B cell (primary cell): ENCODE measurements at regions not wholly inside any gene's neighbourhood (a gene's known extent, or its start where the extent isn't known, plus 50 kb on each side); places are given as distances from the start of the nearest gene placed in this dataset.

ENCODE experiments used
- ATAC-seq: fragments of 200-7000 bp; cut with Tn5 transposase; one replicate; pipeline ENCODE4 v1.10.0; 2021; ENCODE audit warnings: low read depth, mild to moderate bottlenecking, moderate number of reproducible peaks, moderate library complexity
- CTCF ChIA-PET: fragments of 350-600 bp; sonication (Branson Sonifier 250); formaldehyde crosslinking; loops from one replicate; lab custom pipeline; 2021; ENCODE audit warnings: antibody characterized with exemption, inconsistent platforms; lab: Charles Lee
- POLR2A ChIA-PET: fragments of 350-600 bp; sonication (Branson Sonifier 250); formaldehyde crosslinking; loops from one replicate; lab custom pipeline; 2021; ENCODE audit warnings: antibody characterized with exemption; lab: Charles Lee
- DNase-seq: peaks from one replicate; pipeline ENCODE4 v3.0.0; 2013
- H2AFZ ChIP-seq: 2 replicates; pipeline ENCODE4 v1.6.1; 2012; ENCODE audit warnings: mild to moderate bottlenecking, low read depth, low read length; ENCODE audit not compliant: insufficient read depth, poor library complexity, severe bottlenecking
- H3K27ac ChIP-seq, 2 donors: 1 replicate in 1 of 2; 2 replicates in 1 of 2; pipeline ENCODE4 v1.5.1; 2012 to 2013; ENCODE audit warnings: low read length in 2 of 2, mild to moderate bottlenecking in 2 of 2, moderate library complexity in 1 of 2
- H3K27me3 ChIP-seq, 4 experiments: fragments of 200-600 bp in 1 of 4; sonication (generic) in 1 of 4; replicated peaks in 1 of 4; 1 replicate in 2 of 4; 2 replicates in 2 of 4; pipeline versions ENCODE4 v1.6.1 to v1.7.0; 2013 to 2016; ENCODE audit warnings: low read length in 3 of 4, mild to moderate bottlenecking in 2 of 4, mixed read lengths in 1 of 4, moderate library complexity in 1 of 4; ENCODE audit not compliant: insufficient read depth in 4 of 4, control insufficient read depth in 3 of 4; ENCODE audit errors: control extremely low read depth in 1 of 4
- H3K36me3 ChIP-seq, 2 experiments: replicated peaks in 1 of 2; 1 replicate in 1 of 2; 2 replicates in 1 of 2; pipeline versions ENCODE4 v1.6.1 to v1.7.1; 2013; ENCODE audit warnings: low read length in 1 of 2; ENCODE audit not compliant: insufficient read depth in 2 of 2, control insufficient read depth in 1 of 2; ENCODE audit errors: control extremely low read depth in 1 of 2, extremely low read depth in 1 of 2
- H3K4me1 ChIP-seq, 2 donors: fragments of 200-600 bp in 1 of 2; sonication (generic) in 1 of 2; 1 replicate in 1 of 2; 2 replicates in 1 of 2; pipeline versions ENCODE4 v1.5.1 to v1.6.1; 2013 to 2017; ENCODE audit warnings: low read length in 2 of 2; ENCODE audit not compliant: control insufficient read depth in 2 of 2, insufficient read depth in 2 of 2
- H3K4me2 ChIP-seq: replicated peaks from 2 replicates; pipeline ENCODE3; 2012; ENCODE audit warnings: mild to moderate bottlenecking, low read depth, low read length; ENCODE audit not compliant: poor library complexity, severe bottlenecking
- H3K4me3 ChIP-seq, 5 experiments: fragments of 200-600 bp in 1 of 5; sonication (generic) in 1 of 5; 1 replicate in 3 of 5; 2 replicates in 2 of 5; pipeline versions ENCODE4 v1.5.1 to v1.7.0; 2011 to 2016; ENCODE audit warnings: low read length in 4 of 5, mild to moderate bottlenecking in 4 of 5, low read depth in 2 of 5, control low read depth in 1 of 5, moderate library complexity in 1 of 5; ENCODE audit not compliant: insufficient read depth in 1 of 5; ENCODE audit errors: control extremely low read depth in 1 of 5, extremely low read depth in 1 of 5
- H3K79me2 ChIP-seq: fragments of 200-600 bp; sonication (generic); one replicate; pipeline ENCODE4 v1.6.0; 2016; ENCODE audit warnings: low read length; ENCODE audit not compliant: control insufficient read depth, insufficient read depth
- H3K9ac ChIP-seq: fragments of 200-600 bp; sonication (generic); 2 replicates; pipeline ENCODE4 v1.6.1; 2017; ENCODE audit warnings: mild to moderate bottlenecking, low read length, moderate library complexity
- H3K9me3 ChIP-seq, 3 donors: one replicate each; pipeline versions ENCODE4 v1.6.1 to v1.7.1; 2013; ENCODE audit warnings: low read length in 2 of 3; ENCODE audit not compliant: control insufficient read depth in 2 of 3, insufficient read depth in 1 of 3; ENCODE audit errors: control extremely low read depth in 1 of 3
- H4K20me1 ChIP-seq: 2 replicates; pipeline ENCODE4 v1.6.0; 2012; ENCODE audit warnings: mild to moderate bottlenecking, low read length; ENCODE audit not compliant: insufficient read depth, control insufficient read depth, poor library complexity, severe bottlenecking
- H3K27ac Mint-ChIP-seq: one replicate; pipeline ENCODE4 v1.8.0; 2021; ENCODE audit warnings: mixed read lengths
- H3K27me3 Mint-ChIP-seq: one replicate; pipeline ENCODE4 v1.8.0; 2021; ENCODE audit warnings: mixed read lengths
- H3K4me1 Mint-ChIP-seq: one replicate; pipeline ENCODE4 v1.8.0; 2021; ENCODE audit warnings: mixed read lengths
- H3K4me3 Mint-ChIP-seq: one replicate; pipeline ENCODE4 v1.8.0; 2021; ENCODE audit warnings: mixed read lengths
- H3K9me3 Mint-ChIP-seq: one replicate; pipeline ENCODE4 v1.8.0; 2022; ENCODE audit warnings: mixed read lengths; ENCODE audit not compliant: insufficient read depth
- CTCF ChIP-seq: fragments of 200-600 bp; IDR thresholded peaks from one replicate; pipeline ENCODE4 v1.8.0; 2022; ENCODE audit warnings: antibody characterized with exemption, mild to moderate bottlenecking
- EZH2 ChIP-seq: IDR thresholded peaks from 2 replicates; pipeline ENCODE4 v1.6.1; 2012; ENCODE audit warnings: borderline replicate concordance, low read depth, mild to moderate bottlenecking, moderate library complexity, low read length; ENCODE audit not compliant: insufficient read depth, poor library complexity, severe bottlenecking
- WGBS: methylation state at CpG from one replicate; pipeline ENCODE4 v1.1.5; 2013; ENCODE audit warnings: missing lambda C conversion rate; ENCODE audit not compliant: insufficient coverage; 5-methylcytosine and 5-hydroxymethylcytosine counted together
- intact Hi-C: fragments of 100-400 bp; cut with micrococcal nuclease; formaldehyde crosslinking; loops from one replicate; pipeline ENCODE4 v1.10.0; 2022

- peaks cover 20% of the 10 kb centered on the region for H3K27me3 Mint-ChIP-seq
Measured at GRCh38 chr2:9750224-9751215, 92.8 kb upstream of the TAF1B start.

More at GRCh38 chr2:9750224-9751215, 92.8 kb upstream of the TAF1B start:
- Histone ChIP-seq H3K36me3 (no peaks in the 10 kb centered on the region), H3K9ac (no peak overlapping the region), H3K9me3 (peaks cover 0 to 5% (median 0%) of the 10 kb centered on the region in 3 donors), H3K27ac (no peak overlapping the region), H4K20me1 (no peaks in the 10 kb centered on the region), H3K4me2 (no peak overlapping the region), H2AFZ (no peak overlapping the region), H3K4me3 (no peak overlapping the region), H3K79me2 (no peaks in the 10 kb centered on the region), H3K4me1 (peaks cover 13 to 23% of the 10 kb centered on the region in 2 donors), H3K27me3 (peaks cover 0 to 27% (median 12%) of the 10 kb centered on the region in 4 experiments)
- Mint-ChIP-seq H3K4me1 (peaks cover 19% of the 10 kb centered on the region), H3K27ac (no peak overlapping the region), H3K9me3 (no peaks in the 10 kb centered on the region), H3K4me3 (no peak overlapping the region)
- DNase-seq (no peak), ATAC-seq (no peak)
- TF ChIP-seq EZH2, result no peak
- TF ChIP-seq CTCF, result no peak
- intact Hi-C loops, result no loop called here
- ChIA-PET CTCF (no interaction called here), POLR2A (no interaction called here)
- WGBS, result 87% methylated on average over 6 of the region's 9 CpGs
